ENCODE measurements at regions not wholly inside any gene's neighbourhood (a gene's known extent, or its start where the extent isn't known, plus 50 kb on each side); places are given as distances from the start of the nearest gene placed in this dataset.
"Not testable (repeated sequence)": the region's sequence is repeated elsewhere in the genome, so short reads cannot be mapped to it uniquely, and the experiment has no call there.

GRCh38 chr18:10351219-10351818 is 103.1 kb upstream of the APCDD1 start:
- DNase-seq (ENCODE audit: low read depth) = no peak

DNA sequence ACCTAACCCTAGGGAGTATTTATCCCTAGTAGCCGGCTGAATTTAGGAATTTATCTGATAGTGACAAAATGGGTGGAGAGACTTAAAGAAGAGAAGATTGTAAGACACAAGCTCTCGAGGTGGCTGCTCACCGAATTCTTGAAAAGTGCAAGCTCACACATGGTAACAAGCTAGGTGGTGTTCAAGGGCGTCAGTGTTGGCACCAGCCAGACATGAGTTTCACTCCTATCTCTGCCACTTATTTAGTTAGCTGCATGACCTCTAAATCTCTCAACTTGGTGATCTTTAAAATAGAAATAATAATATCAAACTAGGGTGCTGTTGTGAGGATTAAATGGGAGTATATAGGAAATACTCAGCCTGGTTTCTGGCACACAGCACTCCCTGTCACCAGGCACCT is 102.6 kb upstream of the APCDD1 start:
- DNase-seq (ENCODE audit: low read depth) = no peak

DNA sequence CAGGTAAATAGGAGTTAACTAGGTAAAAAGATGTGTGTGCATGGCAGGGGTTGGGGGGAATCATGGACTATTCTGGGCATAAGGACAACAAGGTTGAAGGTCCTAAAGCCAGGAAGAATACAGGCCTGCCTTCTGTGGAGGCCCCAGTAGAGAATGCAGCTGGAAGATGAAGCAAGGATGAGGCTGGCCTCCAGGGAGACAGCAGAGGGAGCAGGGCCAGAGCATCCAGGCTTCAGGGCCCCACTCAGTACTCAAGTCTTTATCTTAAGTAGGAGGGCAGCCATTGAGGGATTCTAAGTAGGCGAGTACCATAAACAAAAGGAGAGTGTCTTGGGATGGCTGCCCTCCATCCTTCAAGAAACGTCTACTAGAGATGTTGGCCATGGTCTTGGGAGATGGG is 101.8 kb upstream of the APCDD1 start:
- no peak for DNase-seq (ENCODE audit: low read depth)

GRCh38 chr18:10353791-10354190 is 100.6 kb upstream of the APCDD1 start:
- peak; percentile 72 for DNase-seq (ENCODE audit: low read depth)

GRCh38 chr18:10354241-10354811 is 100.1 kb upstream of the APCDD1 start:
- no peak for DNase-seq (ENCODE audit: low read depth)

GRCh38 chr18:10354890-10355289 is 99.5 kb upstream of the APCDD1 start:
- no peak for DNase-seq (ENCODE audit: low read depth)

GRCh38 chr18:10356999-10357398 is 97.4 kb upstream of the APCDD1 start:
- not testable (repeated sequence) for DNase-seq (ENCODE audit: low read depth)

DNA sequence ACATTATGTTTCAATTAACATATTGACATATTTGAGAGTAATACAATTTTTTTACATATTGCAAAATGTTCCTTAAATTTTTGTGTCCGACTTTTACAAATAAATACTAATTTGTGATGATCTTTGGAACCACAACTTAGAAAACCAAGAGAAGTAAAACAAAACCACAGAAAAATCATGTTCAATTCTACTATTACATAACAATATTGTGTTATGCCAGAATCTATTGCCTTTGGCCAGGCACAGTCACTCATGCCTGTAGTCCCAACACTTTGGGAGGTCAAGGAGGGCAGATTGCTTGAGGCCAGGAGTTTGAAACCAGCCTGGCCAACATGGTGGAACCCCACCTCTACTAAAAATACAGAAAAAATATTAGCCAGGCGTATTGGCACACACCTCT is 92.8 kb upstream of the APCDD1 start:
- no peak for DNase-seq (ENCODE audit: low read depth)

- no peak for DNase-seq (ENCODE audit: low read depth)
Observed at GRCh38 chr18:10365021-10365500, 89.4 kb upstream of the APCDD1 start.

- DNase-seq (ENCODE audit: low read depth) = no peak
Observed at GRCh38 chr18:10365901-10366300, 88.5 kb upstream of the APCDD1 start.

- no peak for DNase-seq (ENCODE audit: low read depth)
Observed at GRCh38 chr18:10367836-10368235, 86.6 kb upstream of the APCDD1 start.

- DNase-seq (ENCODE audit: low read depth) = no peak
Observed at GRCh38 chr18:10368456-10369453, 85.7 kb upstream of the APCDD1 start.

GRCh38 chr18:10370716-10371115 is 83.7 kb upstream of the APCDD1 start:
- no peak for DNase-seq (ENCODE audit: low read depth)

DNA sequence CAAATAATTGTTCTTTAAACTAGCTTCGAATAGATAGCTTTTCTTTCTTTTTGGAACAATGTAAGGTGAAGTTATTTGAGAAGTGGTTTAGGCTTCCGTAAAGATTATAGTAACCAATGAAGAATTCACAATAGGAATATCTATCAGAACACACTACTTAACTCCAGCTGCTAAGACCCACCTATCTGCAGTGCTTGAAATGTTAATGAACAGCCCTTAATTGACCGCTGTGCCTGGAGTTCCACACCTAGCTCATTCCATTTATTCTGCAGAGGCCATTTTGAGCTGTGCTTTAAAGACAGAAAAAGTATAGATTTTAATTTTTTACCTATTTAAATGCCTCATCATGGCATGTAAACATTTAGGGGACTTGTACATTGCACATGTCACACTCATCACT is 83.3 kb upstream of the APCDD1 start:
- no peak for DNase-seq (ENCODE audit: low read depth)

DNA sequence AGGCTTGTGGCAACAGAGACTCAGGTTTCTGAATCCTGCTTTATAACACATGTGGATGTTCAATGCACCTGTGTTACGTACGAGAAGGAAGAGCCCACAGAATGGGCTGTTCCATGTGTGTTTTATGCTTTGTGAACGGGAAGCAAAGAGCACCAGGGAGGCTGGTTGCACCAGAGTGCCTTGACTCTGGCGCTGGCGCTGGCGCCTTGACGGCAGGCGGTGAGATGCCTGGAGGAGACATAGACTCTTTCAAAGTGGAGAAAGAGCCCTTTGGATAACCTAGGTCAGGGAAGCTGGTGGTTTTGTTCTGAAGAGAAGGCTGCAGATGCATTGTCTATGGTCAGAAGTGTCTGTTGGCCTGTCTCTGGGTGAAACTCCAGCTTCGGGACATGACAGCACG is 80.2 kb upstream of the APCDD1 start:
- no peak for DNase-seq (ENCODE audit: low read depth)

- DNase-seq (ENCODE audit: low read depth) = peak; percentile 92
Observed at GRCh38 chr18:10374636-10375293, 79.7 kb upstream of the APCDD1 start.

DNA sequence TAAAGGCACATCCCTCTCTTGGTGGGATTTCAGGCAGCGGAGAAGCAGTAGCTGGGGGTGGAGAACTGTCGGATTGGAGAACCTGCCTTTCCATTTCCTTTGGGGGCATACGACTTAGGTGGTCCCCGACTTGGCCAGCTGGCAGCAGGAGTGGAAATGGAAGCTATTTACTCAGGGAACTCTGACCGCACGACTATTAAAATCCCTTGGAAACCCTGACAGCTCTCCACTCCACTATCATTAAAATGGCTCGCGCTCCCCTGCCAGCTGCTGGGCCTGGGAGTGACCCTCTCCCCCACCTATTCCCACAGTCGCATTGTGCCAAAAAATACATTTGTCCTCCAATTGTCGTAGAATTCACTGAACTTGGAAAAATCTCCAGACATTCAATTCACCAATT is 77.7 kb upstream of the APCDD1 start:
- DNase-seq (ENCODE audit: low read depth) = peak; percentile 17

GRCh38 chr18:10377956-10378355 is 76.5 kb upstream of the APCDD1 start:
- peak; percentile 76 for DNase-seq (ENCODE audit: low read depth)

GRCh38 chr18:10378688-10379420 is 75.6 kb upstream of the APCDD1 start:
- peak; percentile 76 for DNase-seq (ENCODE audit: low read depth)

DNA sequence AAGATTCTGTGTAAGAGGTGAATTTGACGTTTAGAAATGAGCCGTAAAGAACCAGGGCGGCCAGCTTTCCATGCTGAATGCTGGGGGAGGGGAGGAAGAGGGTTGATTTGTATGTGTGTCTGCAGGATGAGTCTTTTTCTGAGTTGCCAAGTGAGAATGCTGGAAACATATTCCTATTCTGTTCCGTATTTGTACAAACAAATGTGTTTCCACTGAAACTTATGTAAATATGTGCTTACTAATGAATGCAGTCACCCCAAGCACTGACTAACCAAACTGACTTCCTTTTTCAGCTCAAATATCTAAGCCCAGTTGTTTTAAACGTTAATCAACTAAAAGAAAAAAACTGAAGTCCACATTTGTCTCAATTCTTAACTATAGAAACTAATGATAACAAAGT is 74.9 kb upstream of the APCDD1 start:
- peak; percentile 74 for DNase-seq (ENCODE audit: low read depth)

- DNase-seq (ENCODE audit: low read depth) = peak; percentile 25
Observed at GRCh38 chr18:10381516-10381915, 72.9 kb upstream of the APCDD1 start.
